A549 (cell line): ENCODE measurements at regions not wholly inside any gene's neighbourhood (a gene's known extent, or its start where the extent isn't known, plus 50 kb on each side); places are given as distances from the start of the nearest gene placed in this dataset.

Experiments used
- ATAC-seq, 2 experiments: fragments of 200-7000 bp in 1 of 2; fragments of >200 bp in 1 of 2; cut with Nextera tagmentation in 1 of 2; cut with Tn5 transposase in 1 of 2; 3 replicates each; pipeline versions ENCODE4 v1.8.0 to v1.9.1; 2018 to 2020; ENCODE audit warnings: mild to moderate bottlenecking in 1 of 2, moderate library complexity in 1 of 2
- CTCF ChIA-PET: fragments of 300-600 bp; sonication (Branson Sonifier 250); formaldehyde crosslinking; extraction: SDS; loops from one replicate; lab custom pipeline; 2021; ENCODE audit warnings: antibody characterized with exemption, inconsistent platforms; lab: Yijun Ruan, JAX
- POLR2A ChIA-PET: fragments of 350-600 bp; formaldehyde crosslinking; extraction: SDS; loops from one replicate; lab custom pipeline; 2021; ENCODE audit warnings: antibody characterized with exemption, inconsistent platforms; lab: Yijun Ruan, JAX
- DNase-seq, 2 experiments: peaks; one replicate each; pipeline versions ENCODE4 v3.0.0 to v3.0.0-alpha.2; 2011 to 2016; ENCODE audit warnings: low read depth in 1 of 2, low spot score in 1 of 2
- FAIRE-seq: peaks from 2 replicates; lab custom pipeline; 2011; peaks lifted over from hg19 to GRCh38; lab: Jason Lieb, UNC
- H3K27ac ChIP-seq, 2 experiments: fragments of >200 bp; sonication (Bioruptor Twin); formaldehyde crosslinking; 3 replicates each; pipeline ENCODE4 v1.5.1; 2016 to 2017
- H3K4me1 ChIP-seq: fragments of >200 bp; sonication (Bioruptor Twin); formaldehyde crosslinking; 3 replicates; pipeline ENCODE4 v1.6.1; 2016
- H3K4me2 ChIP-seq: fragments of >200 bp; sonication (Bioruptor Twin); formaldehyde crosslinking; 3 replicates; pipeline ENCODE4 v1.6.1; 2016
- H3K4me3 ChIP-seq: fragments of >200 bp; sonication (Bioruptor Twin); formaldehyde crosslinking; 3 replicates; pipeline ENCODE4 v1.5.1; 2016
- H3K9me3 ChIP-seq: fragments of >200 bp; sonication (Bioruptor Twin); formaldehyde crosslinking; 3 replicates; pipeline ENCODE4 v1.6.1; 2016
- ATOH8 ChIP-seq: fragments of 250-450 bp; sonication (Bioruptor Pico); IDR thresholded peaks from 2 replicates; pipeline ENCODE4 v1.5.0; 2020; ENCODE audit warnings: low read depth, mild to moderate bottlenecking, moderate library complexity
- CBX8 ChIP-seq: fragments of 200-600 bp; sonication (generic); IDR thresholded peaks from 2 replicates; pipeline ENCODE4 v1.6.1; 2016
- CEBPB ChIP-seq, 2 experiments: fragments of >200 bp in 1 of 2; sonication (Bioruptor Twin) in 1 of 2; formaldehyde crosslinking in 1 of 2; IDR thresholded peaks; 2 replicates each; pipeline ENCODE4 v1.6.1; 2012 to 2016
- CHD2 ChIP-seq: fragments of 150-350 bp; IDR thresholded peaks from 2 replicates; pipeline ENCODE4 v1.6.1; 2014; ENCODE audit warnings: low read length; ENCODE audit not compliant: partially characterized antibody
- HES2 ChIP-seq: fragments of >200 bp; sonication (Bioruptor Twin); formaldehyde crosslinking; IDR thresholded peaks from 2 replicates; pipeline ENCODE4 v1.6.1; 2016
- HMGXB4 ChIP-seq: fragments of 250-450 bp; sonication (Bioruptor Pico); IDR thresholded peaks from 2 replicates; pipeline ENCODE4 v1.5.0; 2021; ENCODE audit warnings: mild to moderate bottlenecking, moderate library complexity, borderline replicate concordance
- KDM1A ChIP-seq: fragments of 200-600 bp; sonication (generic); IDR thresholded peaks from 2 replicates; pipeline ENCODE4 v1.6.1; 2016; ENCODE audit warnings: low read depth, mild to moderate bottlenecking
- MYC ChIP-seq: IDR thresholded peaks from 2 replicates; pipeline ENCODE4 v1.6.1; 2012; ENCODE audit warnings: mild to moderate bottlenecking, inconsistent platforms, low read length, improper control_type of control experiment, borderline replicate concordance
- NFE2L2 ChIP-seq: fragments of 150-350 bp; conservative IDR thresholded peaks from 2 replicates; pipeline ENCODE4 v1.6.1; 2014; ENCODE audit warnings: low read length
- RARB ChIP-seq: fragments of 250-450 bp; sonication (Bioruptor Pico); IDR thresholded peaks from 2 replicates; pipeline ENCODE4 v1.8.0; 2021; ENCODE audit warnings: mild to moderate bottlenecking, moderate library complexity
- RCOR1 ChIP-seq: fragments of 150-350 bp; IDR thresholded peaks from 2 replicates; pipeline ENCODE4 v1.6.1; 2014; ENCODE audit warnings: antibody characterized with exemption, low read length, low read depth
- SREBF2 ChIP-seq: fragments of 450-650 bp; IDR thresholded peaks from 2 replicates; pipeline ENCODE4 v1.6.1; 2014; ENCODE audit warnings: mild to moderate bottlenecking, moderate library complexity
- TFCP2L1 ChIP-seq: fragments of 250-450 bp; sonication (Bioruptor Pico); IDR thresholded peaks from 2 replicates; pipeline ENCODE4 v1.5.0; 2021; ENCODE audit warnings: mild to moderate bottlenecking
- ZFP36 ChIP-seq: fragments of 450-650 bp; IDR thresholded peaks from 2 replicates; pipeline ENCODE4 v1.6.1; 2014; ENCODE audit warnings: borderline replicate concordance; ENCODE audit not compliant: partially characterized antibody
- ZNF302 ChIP-seq: fragments of 250-450 bp; sonication (Bioruptor Pico); IDR thresholded peaks from 2 replicates; pipeline ENCODE4 v1.9.0; 2021; ENCODE audit warnings: inconsistent platforms, mild to moderate bottlenecking, moderate library complexity
- ZSCAN20 ChIP-seq: fragments of 250-450 bp; sonication (Bioruptor Pico); IDR thresholded peaks from 2 replicates; pipeline ENCODE4 v1.8.0; 2022; ENCODE audit warnings: mild to moderate bottlenecking, moderate library complexity
- WGBS: methylation state at CpG from one replicate; pipeline ENCODE4 v1.1.6; 2017; ENCODE audit errors: missing lambda C conversion rate; 5-methylcytosine and 5-hydroxymethylcytosine counted together

GRCh38 chr2:128371648-128372345, 53.1 kb upstream of the HS6ST1 start (continued):
- TF ChIP-seq HES2 = no peak

GRCh38 chr2:128372621-128373341, 54.1 kb upstream of the HS6ST1 start:
- ChIA-PET POLR2A (no interaction called here), CTCF (no interaction called here)
- no peak for DNase-seq
- Histone ChIP-seq H3K4me3 (no peak overlapping the region), H3K4me1 (no peaks in the 10 kb centered on the region), H3K9me3 (no peaks in the 10 kb centered on the region), H3K27ac (no peak overlapping the region), H3K4me2 (no peak overlapping the region)
- WGBS = 76% methylated on average over 24 of the region's 24 CpGs
- TF ChIP-seq RCOR1 (no peak), TFCP2L1 (CRISPR knock-in tag) (no peak), ATOH8 (CRISPR knock-in tag) (no peak), RARB (CRISPR knock-in tag) (no peak), HES2 (no peak), CEBPB (IDR thresholded peaks at IDR 0.05) (no peak)
- ATAC-seq = no peak
- no peak for FAIRE-seq

GRCh38 chr2:128373451-128374000, 54.9 kb upstream of the HS6ST1 start:
- H3K4me1 ChIP-seq = no peaks in the 10 kb centered on the region
- no peak overlapping the region for H3K27ac ChIP-seq
- no peak overlapping the region for H3K4me3 ChIP-seq
- TF ChIP-seq CBX8 (no peak), HMGXB4 (CRISPR knock-in tag) (no peak), SREBF2 (no peak), NFE2L2 (no peak), ZNF302 (no peak), RARB (CRISPR knock-in tag) (no peak), KDM1A (no peak), MYC (no peak), ZSCAN20 (CRISPR knock-in tag) (no peak), ZFP36 (no peak), CHD2 (no peak)
- DNase-seq (no peak), ATAC-seq (no peak), FAIRE-seq (no peak)
- ChIA-PET POLR2A (no interaction called here), CTCF (no interaction called here)
- WGBS = 68% methylated on average over 10 of the region's 10 CpGs
- H3K4me2 ChIP-seq = no peak overlapping the region
- no peaks in the 10 kb centered on the region for H3K9me3 ChIP-seq
